ENCODE measurements at regions not wholly inside any gene's neighbourhood (a gene's known extent, or its start where the extent isn't known, plus 50 kb on each side); places are given as distances from the start of the nearest gene placed in this dataset.

DNA sequence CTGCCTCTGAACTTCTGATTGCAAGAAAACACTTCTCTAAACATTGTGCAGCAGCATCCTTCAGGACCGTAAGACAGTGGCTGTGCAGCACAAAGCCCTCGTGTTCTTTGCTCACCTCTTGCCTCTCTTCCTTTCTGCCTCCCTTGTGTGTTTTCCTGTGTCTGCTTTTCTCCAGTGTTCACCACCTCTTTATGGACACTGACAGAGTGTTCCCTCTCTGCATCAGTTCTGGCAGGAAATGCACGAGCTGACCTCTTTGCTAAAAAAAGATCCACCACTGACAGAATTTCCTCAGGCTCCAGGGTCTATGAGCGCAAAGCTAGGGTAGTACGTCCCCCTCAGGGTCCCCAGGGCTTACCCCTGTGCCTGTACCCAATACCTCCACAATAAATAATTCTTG lies 74.3 kb downstream of the C5orf15 start:
- TF ChIP-seq CREB1 (IDR thresholded peaks at IDR 0.05; ENCODE audit: low read depth) (no peak), EP300 (IDR thresholded peaks at IDR 0.05; ENCODE audit: borderline replicate concordance) (no peak), FOXM1 (IDR thresholded peaks at IDR 0.05; ENCODE audit: borderline replicate concordance, low read depth) (no peak), CEBPB (IDR thresholded peaks at IDR 0.05) (no peak), TAF1 (IDR thresholded peaks at IDR 0.05; ENCODE audit: low read depth) (no peak), RAD21 (IDR thresholded peaks at IDR 0.05; ENCODE audit: low read depth) (no peak), YY1 (IDR thresholded peaks at IDR 0.05; ENCODE audit: low read depth) (no peak), ZBTB7A (IDR thresholded peaks at IDR 0.05; ENCODE audit: low read depth) (no peak), TCF12 (IDR thresholded peaks at IDR 0.05; ENCODE audit: low read depth) (no peak)
- TF ChIP-seq, protein P1, sequence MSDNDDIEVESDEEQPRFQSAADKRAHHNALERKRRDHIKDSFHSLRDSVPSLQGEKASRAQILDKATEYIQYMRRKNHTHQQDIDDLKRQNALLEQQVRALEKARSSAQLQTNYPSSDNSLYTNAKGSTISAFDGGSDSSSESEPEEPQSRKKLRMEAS (IDR thresholded peaks at IDR 0.05) = no peak
- TF ChIP-seq, protein P2, sequence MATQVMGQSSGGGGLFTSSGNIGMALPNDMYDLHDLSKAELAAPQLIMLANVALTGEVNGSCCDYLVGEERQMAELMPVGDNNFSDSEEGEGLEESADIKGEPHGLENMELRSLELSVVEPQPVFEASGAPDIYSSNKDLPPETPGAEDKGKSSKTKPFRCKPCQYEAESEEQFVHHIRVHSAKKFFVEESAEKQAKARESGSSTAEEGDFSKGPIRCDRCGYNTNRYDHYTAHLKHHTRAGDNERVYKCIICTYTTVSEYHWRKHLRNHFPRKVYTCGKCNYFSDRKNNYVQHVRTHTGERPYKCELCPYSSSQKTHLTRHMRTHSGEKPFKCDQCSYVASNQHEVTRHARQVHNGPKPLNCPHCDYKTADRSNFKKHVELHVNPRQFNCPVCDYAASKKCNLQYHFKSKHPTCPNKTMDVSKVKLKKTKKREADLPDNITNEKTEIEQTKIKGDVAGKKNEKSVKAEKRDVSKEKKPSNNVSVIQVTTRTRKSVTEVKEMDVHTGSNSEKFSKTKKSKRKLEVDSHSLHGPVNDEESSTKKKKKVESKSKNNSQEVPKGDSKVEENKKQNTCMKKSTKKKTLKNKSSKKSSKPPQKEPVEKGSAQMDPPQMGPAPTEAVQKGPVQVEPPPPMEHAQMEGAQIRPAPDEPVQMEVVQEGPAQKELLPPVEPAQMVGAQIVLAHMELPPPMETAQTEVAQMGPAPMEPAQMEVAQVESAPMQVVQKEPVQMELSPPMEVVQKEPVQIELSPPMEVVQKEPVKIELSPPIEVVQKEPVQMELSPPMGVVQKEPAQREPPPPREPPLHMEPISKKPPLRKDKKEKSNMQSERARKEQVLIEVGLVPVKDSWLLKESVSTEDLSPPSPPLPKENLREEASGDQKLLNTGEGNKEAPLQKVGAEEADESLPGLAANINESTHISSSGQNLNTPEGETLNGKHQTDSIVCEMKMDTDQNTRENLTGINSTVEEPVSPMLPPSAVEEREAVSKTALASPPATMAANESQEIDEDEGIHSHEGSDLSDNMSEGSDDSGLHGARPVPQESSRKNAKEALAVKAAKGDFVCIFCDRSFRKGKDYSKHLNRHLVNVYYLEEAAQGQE (IDR thresholded peaks at IDR 0.05; ENCODE audit: low read depth) = no peak
